Sigmoid colon (tissue), 4 donors: ENCODE measurements at regions not wholly inside any gene's neighbourhood (a gene's known extent, or its start where the extent isn't known, plus 50 kb on each side); places are given as distances from the start of the nearest gene placed in this dataset.

Source experiments
- POLR2A ChIP-seq, 2 donors: fragments of 450-650 bp; IDR thresholded peaks; one replicate each; pipeline ENCODE4 v1.6.1; 2016; ENCODE audit warnings: antibody characterized with exemption in 2 of 2, mild to moderate bottlenecking in 2 of 2, moderate library complexity in 2 of 2
- POLR2AphosphoS5 ChIP-seq, 4 donors: sonication (generic); formaldehyde crosslinking; IDR thresholded peaks; one replicate each; pipeline ENCODE4 v1.6.1; 2017; ENCODE audit warnings: antibody characterized with exemption in 4 of 4
- TF ChIP-seq, protein P1 (sequence below), 4 experiments: fragments of 450-650 bp in 3 of 4; fragments of 200-600 bp in 1 of 4; IDR thresholded peaks; one replicate each; pipeline ENCODE4 v1.5.1; 2016 to 2019; ENCODE audit warnings: antibody characterized with exemption in 4 of 4, mild to moderate bottlenecking in 3 of 4, moderate library complexity in 2 of 4

DNA sequence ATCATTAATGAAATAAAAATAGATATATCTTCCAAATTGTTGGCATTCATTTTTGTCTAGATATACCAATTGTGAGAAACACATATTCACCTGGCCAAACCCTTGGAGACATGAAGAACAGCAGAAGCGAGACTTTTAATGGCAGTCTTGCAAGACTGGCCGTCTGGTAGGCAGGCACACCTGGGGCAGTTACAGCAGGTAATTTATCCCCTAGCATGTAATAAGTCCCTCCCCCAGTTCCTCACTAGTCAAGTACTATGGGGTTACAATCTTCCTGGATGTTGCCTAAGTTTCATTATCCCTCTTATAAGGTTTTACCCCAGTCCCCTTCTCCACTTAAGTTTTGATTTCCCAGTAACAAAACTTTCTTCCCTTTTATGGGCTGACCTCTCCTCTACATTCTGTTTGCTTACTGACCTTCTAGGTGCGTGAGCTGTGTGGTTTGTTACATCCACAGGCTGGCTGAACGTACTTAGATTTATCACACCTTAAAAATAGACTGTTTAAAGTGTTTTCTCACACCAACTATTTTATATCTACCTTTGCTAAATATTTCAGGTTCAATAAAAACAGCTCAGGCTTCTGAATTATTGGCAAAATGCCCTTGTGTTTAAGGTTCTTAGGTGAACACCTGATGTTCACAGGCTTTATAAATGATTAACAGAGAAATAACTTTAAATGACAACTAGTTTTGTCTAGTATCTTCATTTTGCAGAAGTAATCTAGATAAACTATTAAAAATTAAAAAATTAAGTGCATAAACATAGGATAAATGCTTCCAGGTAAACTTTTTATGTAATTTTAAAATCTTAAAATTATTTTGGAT, 365.0 kb upstream of the TFPI start:
- TF ChIP-seq POLR2A (IDR thresholded peaks at IDR 0.05) (no peak), POLR2AphosphoS5 (IDR thresholded peaks at IDR 0.05) (no peak)
- TF ChIP-seq, protein P1, sequence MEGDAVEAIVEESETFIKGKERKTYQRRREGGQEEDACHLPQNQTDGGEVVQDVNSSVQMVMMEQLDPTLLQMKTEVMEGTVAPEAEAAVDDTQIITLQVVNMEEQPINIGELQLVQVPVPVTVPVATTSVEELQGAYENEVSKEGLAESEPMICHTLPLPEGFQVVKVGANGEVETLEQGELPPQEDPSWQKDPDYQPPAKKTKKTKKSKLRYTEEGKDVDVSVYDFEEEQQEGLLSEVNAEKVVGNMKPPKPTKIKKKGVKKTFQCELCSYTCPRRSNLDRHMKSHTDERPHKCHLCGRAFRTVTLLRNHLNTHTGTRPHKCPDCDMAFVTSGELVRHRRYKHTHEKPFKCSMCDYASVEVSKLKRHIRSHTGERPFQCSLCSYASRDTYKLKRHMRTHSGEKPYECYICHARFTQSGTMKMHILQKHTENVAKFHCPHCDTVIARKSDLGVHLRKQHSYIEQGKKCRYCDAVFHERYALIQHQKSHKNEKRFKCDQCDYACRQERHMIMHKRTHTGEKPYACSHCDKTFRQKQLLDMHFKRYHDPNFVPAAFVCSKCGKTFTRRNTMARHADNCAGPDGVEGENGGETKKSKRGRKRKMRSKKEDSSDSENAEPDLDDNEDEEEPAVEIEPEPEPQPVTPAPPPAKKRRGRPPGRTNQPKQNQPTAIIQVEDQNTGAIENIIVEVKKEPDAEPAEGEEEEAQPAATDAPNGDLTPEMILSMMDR (IDR thresholded peaks at IDR 0.05), result no peak
